Vagina (tissue), 2 donors: ENCODE measurements at regions not wholly inside any gene's neighbourhood (a gene's known extent, or its start where the extent isn't known, plus 50 kb on each side); places are given as distances from the start of the nearest gene placed in this dataset.

Experiments
- CTCF ChIP-seq, 3 experiments: fragments of 450-650 bp in 2 of 3; fragments of 200-600 bp in 1 of 3; sonication (generic) in 1 of 3; IDR thresholded peaks; one replicate each; pipeline ENCODE4 v1.5.1; 2017 to 2019; ENCODE audit warnings: antibody characterized with exemption in 3 of 3, mild to moderate bottlenecking in 2 of 3, moderate library complexity in 2 of 3
- POLR2A ChIP-seq, 2 donors: fragments of 450-650 bp; IDR thresholded peaks; one replicate each; pipeline ENCODE4 v1.6.1; 2017; ENCODE audit warnings: antibody characterized with exemption in 2 of 2, mild to moderate bottlenecking in 2 of 2, moderate library complexity in 2 of 2

GRCh38 chr6:17047889-17048288 lies 54.0 kb upstream of the STMND1 start:
- TF ChIP-seq CTCF (IDR thresholded peaks at IDR 0.05): no peak
- TF ChIP-seq POLR2A (IDR thresholded peaks at IDR 0.05): no peak
